ENCODE measurements at regions not wholly inside any gene's neighbourhood (a gene's known extent, or its start where the extent isn't known, plus 50 kb on each side); places are given as distances from the start of the nearest gene placed in this dataset.
A peak's percentile ranks its signal among the peaks of the same experiment; 100 is the strongest.

GRCh38 chr10:4586776-4587175 lies 239.2 kb upstream of the AKR1E2 start:
- Histone ChIP-seq H3K27ac (ENCODE audit: low read depth, low read length) (no peak overlapping the region), H3K27me3 (ENCODE audit: control insufficient read depth, insufficient read depth, low read length) (no peaks in the 10 kb centered on the region), H3K4me3 (ENCODE audit: low read depth, low read length) (no peak overlapping the region), H3K9me3 (ENCODE audit: control insufficient read depth, insufficient read depth, low read length) (no peaks in the 10 kb centered on the region), H3K4me1 (ENCODE audit: control insufficient read depth, insufficient read depth, low read length) (no peaks in the 10 kb centered on the region), H3K36me3 (ENCODE audit: control insufficient read depth, insufficient read depth, low read length) (no peaks in the 10 kb centered on the region)
- 40% methylated on average over 1 of the region's 4 CpGs for WGBS (ENCODE audit: insufficient coverage)
- peak in 1 of 6 donors; percentile 37 for DNase-seq (ENCODE audit: low read depth in 4 of 6, low spot score in 6 of 6)

- Histone ChIP-seq H3K4me1 (ENCODE audit: control insufficient read depth, insufficient read depth, low read length) (no peaks in the 10 kb centered on the region), H3K27ac (ENCODE audit: low read depth, low read length) (no peak overlapping the region), H3K9me3 (ENCODE audit: control insufficient read depth, insufficient read depth, low read length) (peaks cover 2% of the 10 kb centered on the region), H3K27me3 (ENCODE audit: control insufficient read depth, insufficient read depth, low read length) (no peaks in the 10 kb centered on the region), H3K4me3 (ENCODE audit: low read depth, low read length) (no peak overlapping the region), H3K36me3 (ENCODE audit: control insufficient read depth, insufficient read depth, low read length) (no peaks in the 10 kb centered on the region)
- no peak for DNase-seq (ENCODE audit: low read depth in 4 of 6, low spot score in 6 of 6)
- WGBS (ENCODE audit: insufficient coverage), result 100% methylated on average over 1 of the region's 3 CpGs
Measured at GRCh38 chr10:4581929-4582328, 244.1 kb upstream of the AKR1E2 start.

GRCh38 chr10:4579844-4580243 lies 246.2 kb upstream of the AKR1E2 start:
- Histone ChIP-seq H3K4me3 (ENCODE audit: low read depth, low read length) (no peak overlapping the region), H3K36me3 (ENCODE audit: control insufficient read depth, insufficient read depth, low read length) (no peaks in the 10 kb centered on the region), H3K27me3 (ENCODE audit: control insufficient read depth, insufficient read depth, low read length) (no peaks in the 10 kb centered on the region), H3K4me1 (ENCODE audit: control insufficient read depth, insufficient read depth, low read length) (no peaks in the 10 kb centered on the region), H3K9me3 (ENCODE audit: control insufficient read depth, insufficient read depth, low read length) (peaks cover 2% of the 10 kb centered on the region), H3K27ac (ENCODE audit: low read depth, low read length) (no peak overlapping the region)
- no peak for DNase-seq (ENCODE audit: low read depth in 4 of 6, low spot score in 6 of 6)
- WGBS (ENCODE audit: insufficient coverage), result 81% methylated on average over 2 of the region's 3 CpGs

- Histone ChIP-seq H3K27ac (ENCODE audit: low read depth, low read length) (no peak overlapping the region), H3K4me1 (ENCODE audit: control insufficient read depth, insufficient read depth, low read length) (no peaks in the 10 kb centered on the region), H3K27me3 (ENCODE audit: control insufficient read depth, insufficient read depth, low read length) (no peaks in the 10 kb centered on the region), H3K4me3 (ENCODE audit: low read depth, low read length) (no peak overlapping the region), H3K9me3 (ENCODE audit: control insufficient read depth, insufficient read depth, low read length) (peaks cover 2% of the 10 kb centered on the region), H3K36me3 (ENCODE audit: control insufficient read depth, insufficient read depth, low read length) (no peaks in the 10 kb centered on the region)
- no peak for DNase-seq (ENCODE audit: low read depth in 4 of 6, low spot score in 6 of 6)
- no CpG with 5 or more reads among the region's 3 CpGs for WGBS (ENCODE audit: insufficient coverage)
Measured at GRCh38 chr10:4576206-4576605, 249.8 kb upstream of the AKR1E2 start.

- Histone ChIP-seq H3K27ac (ENCODE audit: low read depth, low read length) (no peak overlapping the region), H3K4me3 (ENCODE audit: low read depth, low read length) (no peak overlapping the region), H3K36me3 (ENCODE audit: control insufficient read depth, insufficient read depth, low read length) (no peaks in the 10 kb centered on the region), H3K27me3 (ENCODE audit: control insufficient read depth, insufficient read depth, low read length) (no peaks in the 10 kb centered on the region), H3K4me1 (ENCODE audit: control insufficient read depth, insufficient read depth, low read length) (no peaks in the 10 kb centered on the region), H3K9me3 (ENCODE audit: control insufficient read depth, insufficient read depth, low read length) (no peaks in the 10 kb centered on the region)
- DNase-seq (ENCODE audit: low read depth in 4 of 6, low spot score in 6 of 6), result no peak
- 50% methylated on average over 1 of the region's 3 CpGs for WGBS (ENCODE audit: insufficient coverage)
Measured at GRCh38 chr10:4569151-4569550, 256.9 kb upstream of the AKR1E2 start.

- Histone ChIP-seq H3K36me3 (ENCODE audit: control insufficient read depth, insufficient read depth, low read length) (no peaks in the 10 kb centered on the region), H3K27me3 (ENCODE audit: control insufficient read depth, insufficient read depth, low read length) (no peaks in the 10 kb centered on the region), H3K27ac (ENCODE audit: low read depth, low read length) (no peak overlapping the region), H3K9me3 (ENCODE audit: control insufficient read depth, insufficient read depth, low read length) (no peaks in the 10 kb centered on the region), H3K4me3 (ENCODE audit: low read depth, low read length) (no peak overlapping the region), H3K4me1 (ENCODE audit: control insufficient read depth, insufficient read depth, low read length) (no peaks in the 10 kb centered on the region)
- DNase-seq (ENCODE audit: low read depth in 4 of 6, low spot score in 6 of 6), result peak in 1 of 6 donors; percentile 6
- 98% methylated on average over 3 of the region's 4 CpGs for WGBS (ENCODE audit: insufficient coverage)
Measured at GRCh38 chr10:4568731-4569130, 257.3 kb upstream of the AKR1E2 start.

GRCh38 chr10:4568086-4568485 lies 257.9 kb upstream of the AKR1E2 start:
- no peaks in the 10 kb centered on the region for H3K9me3 ChIP-seq (ENCODE audit: control insufficient read depth, insufficient read depth, low read length)
- H3K27me3 ChIP-seq (ENCODE audit: control insufficient read depth, insufficient read depth, low read length), result no peaks in the 10 kb centered on the region
- no peaks in the 10 kb centered on the region for H3K36me3 ChIP-seq (ENCODE audit: control insufficient read depth, insufficient read depth, low read length)
- DNase-seq (ENCODE audit: low read depth in 4 of 6, low spot score in 6 of 6), result no peak
- H3K4me1 ChIP-seq (ENCODE audit: control insufficient read depth, insufficient read depth, low read length), result no peaks in the 10 kb centered on the region
- H3K4me3 ChIP-seq (ENCODE audit: low read depth, low read length), result no peak overlapping the region
- H3K27ac ChIP-seq (ENCODE audit: low read depth, low read length), result no peak overlapping the region
- no CpG with 5 or more reads among the region's 1 CpG for WGBS (ENCODE audit: insufficient coverage)

DNA sequence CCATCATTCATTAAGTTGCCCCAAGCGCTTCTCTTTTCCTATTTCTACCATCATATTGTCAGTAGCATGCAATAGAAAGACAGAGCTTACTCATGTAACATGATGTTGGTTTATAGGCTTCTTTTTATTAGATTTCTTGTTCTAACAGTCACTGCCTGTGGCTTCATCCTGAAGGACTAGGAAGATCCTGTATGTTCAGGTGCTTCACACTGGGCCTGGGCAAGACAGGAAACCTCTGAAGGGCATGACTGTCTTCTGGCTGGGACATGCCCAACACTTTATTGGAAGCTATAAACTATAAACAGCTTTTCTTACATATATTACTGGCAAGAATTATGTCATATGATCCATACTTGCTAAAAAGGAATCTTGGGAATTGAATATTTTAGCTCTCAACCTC lies 258.4 kb upstream of the AKR1E2 start:
- no peaks in the 10 kb centered on the region for H3K36me3 ChIP-seq (ENCODE audit: control insufficient read depth, insufficient read depth, low read length)
- WGBS (ENCODE audit: insufficient coverage), result no CpG with 5 or more reads among the region's 1 CpG
- no peaks in the 10 kb centered on the region for H3K4me1 ChIP-seq (ENCODE audit: control insufficient read depth, insufficient read depth, low read length)
- H3K27me3 ChIP-seq (ENCODE audit: control insufficient read depth, insufficient read depth, low read length), result no peaks in the 10 kb centered on the region
- H3K27ac ChIP-seq (ENCODE audit: low read depth, low read length), result no peak overlapping the region
- H3K4me3 ChIP-seq (ENCODE audit: low read depth, low read length), result no peak overlapping the region
- no peak for DNase-seq (ENCODE audit: low read depth in 4 of 6, low spot score in 6 of 6)
- H3K9me3 ChIP-seq (ENCODE audit: control insufficient read depth, insufficient read depth, low read length), result no peaks in the 10 kb centered on the region

DNA sequence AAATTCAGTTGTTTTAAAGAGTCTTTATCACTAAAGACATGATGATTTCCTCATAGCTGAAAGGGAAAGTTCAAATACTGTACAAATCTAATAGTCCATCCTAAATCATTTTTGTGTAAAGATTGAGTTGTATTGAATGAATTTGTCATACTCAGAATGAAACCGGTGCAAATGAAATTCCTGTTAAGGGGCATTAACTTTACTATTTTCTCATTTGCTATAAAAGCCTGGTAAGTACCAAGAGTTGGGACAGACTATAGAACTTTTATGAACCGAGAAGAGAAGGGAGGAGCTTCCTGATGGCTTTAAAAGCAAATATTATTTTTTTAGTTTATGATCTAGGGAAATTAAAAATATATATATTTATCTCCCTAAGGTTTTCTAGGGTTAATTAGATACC lies 260.0 kb upstream of the AKR1E2 start:
- WGBS (ENCODE audit: insufficient coverage), result no CpG with 5 or more reads among the region's 2 CpGs
- no peaks in the 10 kb centered on the region for H3K27me3 ChIP-seq (ENCODE audit: control insufficient read depth, insufficient read depth, low read length)
- no peaks in the 10 kb centered on the region for H3K36me3 ChIP-seq (ENCODE audit: control insufficient read depth, insufficient read depth, low read length)
- no peaks in the 10 kb centered on the region for H3K9me3 ChIP-seq (ENCODE audit: control insufficient read depth, insufficient read depth, low read length)
- no peaks in the 10 kb centered on the region for H3K4me1 ChIP-seq (ENCODE audit: control insufficient read depth, insufficient read depth, low read length)
- peak in 2 of 6 donors; percentile 4 to 81 for DNase-seq (ENCODE audit: low read depth in 4 of 6, low spot score in 6 of 6)
- no peak overlapping the region for H3K27ac ChIP-seq (ENCODE audit: low read depth, low read length)
- no peak overlapping the region for H3K4me3 ChIP-seq (ENCODE audit: low read depth, low read length)

DNA sequence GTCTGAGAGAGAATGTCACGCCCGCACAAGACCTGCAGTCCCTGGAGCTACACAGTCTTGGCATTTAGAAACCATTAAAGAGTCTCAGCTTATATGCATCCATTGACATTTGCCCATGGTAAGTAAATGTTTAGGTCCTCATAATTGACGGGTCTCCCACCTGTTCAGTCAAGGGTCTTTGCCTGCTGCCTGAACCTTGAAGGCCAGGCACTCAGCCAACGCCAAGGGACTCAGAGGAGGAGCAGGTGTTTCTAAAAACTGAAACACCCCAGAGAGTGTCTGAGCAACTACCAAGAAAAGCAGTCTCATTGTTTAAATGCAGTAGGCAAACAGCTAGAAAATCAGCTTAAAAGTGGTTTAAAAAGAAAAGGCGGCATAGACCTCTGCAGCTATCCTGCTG lies 264.7 kb upstream of the AKR1E2 start:
- DNase-seq (ENCODE audit: low read depth in 4 of 6, low spot score in 6 of 6), result no peak

More for the DNA sequence above, 264.7 kb upstream of the AKR1E2 start:
- no peaks in the 10 kb centered on the region for H3K36me3 ChIP-seq (ENCODE audit: control insufficient read depth, insufficient read depth, low read length)
- H3K9me3 ChIP-seq (ENCODE audit: control insufficient read depth, insufficient read depth, low read length), result no peaks in the 10 kb centered on the region
- no peak overlapping the region for H3K4me3 ChIP-seq (ENCODE audit: low read depth, low read length)
- H3K27ac ChIP-seq (ENCODE audit: low read depth, low read length), result no peak overlapping the region
- H3K27me3 ChIP-seq (ENCODE audit: control insufficient read depth, insufficient read depth, low read length), result no peaks in the 10 kb centered on the region
- 92% methylated on average over 2 of the region's 5 CpGs for WGBS (ENCODE audit: insufficient coverage)
- no peaks in the 10 kb centered on the region for H3K4me1 ChIP-seq (ENCODE audit: control insufficient read depth, insufficient read depth, low read length)
